ENCODE measurements at regions not wholly inside any gene's neighbourhood (a gene's known extent, or its start where the extent isn't known, plus 50 kb on each side); places are given as distances from the start of the nearest gene placed in this dataset.

DNA sequence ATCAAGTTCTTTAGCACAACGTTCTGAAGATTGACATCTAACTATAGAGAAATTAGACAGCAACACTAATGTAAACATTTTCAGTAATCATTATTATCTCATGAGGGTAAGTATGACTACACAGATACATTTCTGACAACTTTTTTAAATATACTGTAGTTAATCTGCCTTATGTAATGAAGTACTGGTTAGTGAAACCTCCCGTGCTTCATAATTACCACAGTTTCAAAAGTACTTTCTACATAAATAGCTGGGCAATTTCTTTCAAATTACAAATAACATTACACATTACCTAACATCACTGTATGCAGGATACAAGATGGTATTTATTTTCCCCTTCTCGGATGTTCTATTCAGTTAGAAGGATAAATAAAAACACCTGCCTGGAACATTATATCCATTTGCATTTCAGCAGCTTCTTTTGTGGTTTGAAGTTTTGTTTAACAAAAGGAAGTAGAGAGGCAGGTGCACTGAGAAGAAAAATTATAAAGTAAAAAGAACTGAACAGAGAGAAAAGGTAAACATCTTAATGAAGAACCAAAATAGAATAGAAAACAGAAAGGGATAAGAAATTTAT is 1241.5 kb upstream of the GBE1 start:
- H4K20me1 ChIP-seq (ENCODE audit: insufficient read depth, low read length): no peaks in the 10 kb centered on the region
- no peak overlapping the region for H3K4me3 ChIP-seq (ENCODE audit: low read length)
- no peaks in the 10 kb centered on the region for H3K36me3 ChIP-seq (replicated peaks; ENCODE audit: insufficient read depth, low read length)
- no peaks in the 10 kb centered on the region; the same call in 1 of the 2 replicates for H3F3A ChIP-seq (ENCODE audit: insufficient read depth, low read length)
- no peaks in the 10 kb centered on the region for H3K9me3 ChIP-seq (replicated peaks; ENCODE audit: insufficient read depth, low read length)
- no peaks in the 10 kb centered on the region for H3K79me2 ChIP-seq (ENCODE audit: low read length)
- H3K9me2 ChIP-seq (replicated peaks; ENCODE audit: insufficient read depth, low read length): no peaks in the 10 kb centered on the region
- H3K9ac ChIP-seq (ENCODE audit: low read length): no peak overlapping the region
- peak overlapping the region; percentile 25; the same call in 1 of the 2 replicates for H3K4me2 ChIP-seq (ENCODE audit: low read depth, low read length)
- no peaks in the 10 kb centered on the region for H3K27me3 ChIP-seq (replicated peaks; ENCODE audit: insufficient read depth, low read length)
- DNase-seq: peak; percentile 59
- TF ChIP-seq, protein P1, sequence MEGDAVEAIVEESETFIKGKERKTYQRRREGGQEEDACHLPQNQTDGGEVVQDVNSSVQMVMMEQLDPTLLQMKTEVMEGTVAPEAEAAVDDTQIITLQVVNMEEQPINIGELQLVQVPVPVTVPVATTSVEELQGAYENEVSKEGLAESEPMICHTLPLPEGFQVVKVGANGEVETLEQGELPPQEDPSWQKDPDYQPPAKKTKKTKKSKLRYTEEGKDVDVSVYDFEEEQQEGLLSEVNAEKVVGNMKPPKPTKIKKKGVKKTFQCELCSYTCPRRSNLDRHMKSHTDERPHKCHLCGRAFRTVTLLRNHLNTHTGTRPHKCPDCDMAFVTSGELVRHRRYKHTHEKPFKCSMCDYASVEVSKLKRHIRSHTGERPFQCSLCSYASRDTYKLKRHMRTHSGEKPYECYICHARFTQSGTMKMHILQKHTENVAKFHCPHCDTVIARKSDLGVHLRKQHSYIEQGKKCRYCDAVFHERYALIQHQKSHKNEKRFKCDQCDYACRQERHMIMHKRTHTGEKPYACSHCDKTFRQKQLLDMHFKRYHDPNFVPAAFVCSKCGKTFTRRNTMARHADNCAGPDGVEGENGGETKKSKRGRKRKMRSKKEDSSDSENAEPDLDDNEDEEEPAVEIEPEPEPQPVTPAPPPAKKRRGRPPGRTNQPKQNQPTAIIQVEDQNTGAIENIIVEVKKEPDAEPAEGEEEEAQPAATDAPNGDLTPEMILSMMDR (IDR thresholded peaks at IDR 0.05; ENCODE audit: low read length): no peak
- TF ChIP-seq EZH2phosphoT487 (IDR thresholded peaks at IDR 0.05; ENCODE audit: low read length) (no peak), EZH2 (optimal IDR thresholded peaks at IDR 0.05; ENCODE audit: low read depth, low read length) (no peak)
- H3K4me1 ChIP-seq (ENCODE audit: low read length): peaks cover 7% of the 10 kb centered on the region; the same call in 1 of the 2 replicates
- no peak overlapping the region for H2AFZ ChIP-seq (ENCODE audit: low read length)
- no peak overlapping the region for H3K27ac ChIP-seq (ENCODE audit: low read length)

DNA sequence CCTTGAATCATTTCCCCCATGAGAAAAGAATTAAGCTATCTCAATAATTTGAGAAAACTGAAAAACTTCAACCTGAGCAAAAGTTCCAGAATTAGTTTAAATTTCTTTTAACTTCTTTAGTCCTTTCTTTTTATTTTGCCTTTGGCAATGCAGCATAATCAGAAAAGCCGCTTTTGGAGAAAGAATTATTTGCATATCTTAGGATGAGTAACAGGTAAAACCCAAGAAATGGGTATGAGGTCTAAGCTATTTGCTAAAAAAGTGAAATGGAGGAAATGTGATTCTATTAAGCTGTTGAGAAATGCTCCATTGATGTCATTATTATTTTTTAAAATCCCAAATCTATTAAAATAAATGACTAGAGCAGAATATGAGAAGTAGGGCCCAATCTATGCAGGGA is 1238.3 kb upstream of the GBE1 start:
- no peak overlapping the region for H2AFZ ChIP-seq (ENCODE audit: low read length)

DNA sequence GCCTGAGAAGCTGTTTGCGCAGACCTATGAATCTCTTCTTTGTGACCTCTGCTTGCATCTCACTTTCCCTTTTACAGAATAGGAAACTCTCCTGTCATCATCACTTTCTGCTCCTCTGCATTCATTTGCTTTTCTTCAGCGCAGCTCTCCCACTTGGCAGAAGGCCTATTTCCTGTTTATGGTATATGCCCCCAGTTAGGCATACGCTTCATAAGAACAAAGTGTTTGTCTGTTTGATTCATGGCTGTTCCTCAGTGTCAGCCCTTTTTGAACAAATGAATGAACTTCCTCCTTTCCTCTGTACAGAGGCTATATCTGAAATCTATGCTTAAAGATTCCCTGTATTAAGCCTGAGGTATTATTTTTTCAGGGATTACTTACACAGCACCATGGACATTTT is 1216.9 kb upstream of the GBE1 start:
- Histone ChIP-seq H3K4me2 (ENCODE audit: low read depth, low read length) (no peak overlapping the region), H2AFZ (ENCODE audit: low read length) (no peak overlapping the region), H3K9me2 (replicated peaks; ENCODE audit: insufficient read depth, low read length) (no peaks in the 10 kb centered on the region), H3K36me3 (replicated peaks; ENCODE audit: insufficient read depth, low read length) (no peaks in the 10 kb centered on the region), H3K4me3 (ENCODE audit: low read length) (no peak overlapping the region), H3K9ac (ENCODE audit: low read length) (no peak overlapping the region), H4K20me1 (ENCODE audit: insufficient read depth, low read length) (no peaks in the 10 kb centered on the region), H3K27me3 (replicated peaks; ENCODE audit: insufficient read depth, low read length) (no peaks in the 10 kb centered on the region), H3K4me1 (ENCODE audit: low read length) (no peaks in the 10 kb centered on the region), H3F3A (ENCODE audit: insufficient read depth, low read length) (no peaks in the 10 kb centered on the region), H3K79me2 (ENCODE audit: low read length) (no peaks in the 10 kb centered on the region), H3K9me3 (replicated peaks; ENCODE audit: insufficient read depth, low read length) (no peaks in the 10 kb centered on the region), H3K27ac (ENCODE audit: low read length) (no peak overlapping the region)
- DNase-seq: no peak
- TF ChIP-seq, protein P1 (IDR thresholded peaks at IDR 0.05; ENCODE audit: low read length): no peak
- TF ChIP-seq EZH2 (optimal IDR thresholded peaks at IDR 0.05; ENCODE audit: low read depth, low read length) (no peak), EZH2phosphoT487 (IDR thresholded peaks at IDR 0.05; ENCODE audit: low read length) (no peak)

More for the DNA sequence above, 1238.3 kb upstream of the GBE1 start:
- Histone ChIP-seq H3K27ac (ENCODE audit: low read length) (no peak overlapping the region), H3K27me3 (replicated peaks; ENCODE audit: insufficient read depth, low read length) (no peaks in the 10 kb centered on the region), H3K9me3 (replicated peaks; ENCODE audit: insufficient read depth, low read length) (no peaks in the 10 kb centered on the region), H3K9ac (ENCODE audit: low read length) (no peak overlapping the region), H3K79me2 (ENCODE audit: low read length) (no peaks in the 10 kb centered on the region), H3K4me2 (ENCODE audit: low read depth, low read length) (no peak overlapping the region), H3K4me3 (ENCODE audit: low read length) (no peak overlapping the region), H3K4me1 (ENCODE audit: low read length) (peaks cover 7% of the 10 kb centered on the region; the same call in 1 of the 2 replicates), H3K36me3 (replicated peaks; ENCODE audit: insufficient read depth, low read length) (no peaks in the 10 kb centered on the region), H3F3A (ENCODE audit: insufficient read depth, low read length) (no peaks in the 10 kb centered on the region; the same call in 1 of the 2 replicates), H3K9me2 (replicated peaks; ENCODE audit: insufficient read depth, low read length) (no peaks in the 10 kb centered on the region), H4K20me1 (ENCODE audit: insufficient read depth, low read length) (no peaks in the 10 kb centered on the region)
- TF ChIP-seq EZH2phosphoT487 (IDR thresholded peaks at IDR 0.05; ENCODE audit: low read length) (no peak), EZH2 (optimal IDR thresholded peaks at IDR 0.05; ENCODE audit: low read depth, low read length) (no peak)
- TF ChIP-seq, protein P1 (IDR thresholded peaks at IDR 0.05; ENCODE audit: low read length): no peak
- DNase-seq: no peak

Data from MM.1S (cell line).